NCI-H524 (cell line): ENCODE measurements at regions not wholly inside any gene's neighbourhood (a gene's known extent, or its start where the extent isn't known, plus 50 kb on each side); places are given as distances from the start of the nearest gene placed in this dataset.

Experiments used
- DNase-seq, 2 experiments: peaks; one replicate each; lab custom pipeline; 2025; lab: John Stamatoyannopoulos, UW

GRCh38 chr19:5216141-5216847 is 124.3 kb downstream of the PTPRS start:
- DNase-seq, result no peak

GRCh38 chr19:5215431-5215830 is 125.2 kb downstream of the PTPRS start:
- no peak for DNase-seq

GRCh38 chr19:5214902-5215301 is 125.7 kb downstream of the PTPRS start:
- no peak for DNase-seq

- no peak for DNase-seq
Observed at GRCh38 chr19:5214371-5214770, 126.2 kb downstream of the PTPRS start.

- DNase-seq, result no peak
Observed at GRCh38 chr19:5213667-5214066, 126.9 kb downstream of the PTPRS start.

- DNase-seq, result no peak
Observed at GRCh38 chr19:5212101-5212500, 128.5 kb downstream of the PTPRS start.

GRCh38 chr19:5211217-5211822 is 129.3 kb downstream of the PTPRS start:
- no peak for DNase-seq

GRCh38 chr19:5210556-5210955 is 130.1 kb downstream of the PTPRS start:
- no peak for DNase-seq

- DNase-seq, result no peak
Observed at GRCh38 chr19:5207806-5208205, 132.8 kb downstream of the PTPRS start.

GRCh38 chr19:5206751-5207075 is 133.9 kb downstream of the PTPRS start:
- no peak for DNase-seq

- DNase-seq, result no peak
Observed at GRCh38 chr19:5205937-5206750, 134.5 kb downstream of the PTPRS start.

GRCh38 chr19:5205381-5205780 is 135.2 kb downstream of the PTPRS start:
- no peak for DNase-seq

GRCh38 chr19:5204212-5204611 is 136.4 kb downstream of the PTPRS start:
- DNase-seq, result no peak
